Cardiac fibroblast (primary cell): ENCODE measurements at regions not wholly inside any gene's neighbourhood (a gene's known extent, or its start where the extent isn't known, plus 50 kb on each side); places are given as distances from the start of the nearest gene placed in this dataset.
"Not testable (repeated sequence)": the region's sequence is repeated elsewhere in the genome, so short reads cannot be mapped to it uniquely, and the experiment has no call there.

Source experiments
- DNase-seq, 2 donors: peaks; one replicate each; pipeline versions ENCODE4 v3.0.0 to v3.0.0-alpha.2; 2010; ENCODE audit warnings: low read depth in 2 of 2
- H3K4me3 ChIP-seq, 2 donors: replicated peaks in 1 of 2; 1 replicate in 1 of 2; 2 replicates in 1 of 2; pipeline ENCODE4 v1.5.1; 2011; ENCODE audit warnings: low read depth in 2 of 2, low read length in 2 of 2, mild to moderate bottlenecking in 2 of 2, moderate library complexity in 1 of 2
- TF ChIP-seq, protein P1 (sequence below): IDR thresholded peaks from one replicate; pipeline ENCODE4 v1.5.1; 2011; ENCODE audit warnings: low read depth, mild to moderate bottlenecking, low read length, inconsistent platforms

DNA sequence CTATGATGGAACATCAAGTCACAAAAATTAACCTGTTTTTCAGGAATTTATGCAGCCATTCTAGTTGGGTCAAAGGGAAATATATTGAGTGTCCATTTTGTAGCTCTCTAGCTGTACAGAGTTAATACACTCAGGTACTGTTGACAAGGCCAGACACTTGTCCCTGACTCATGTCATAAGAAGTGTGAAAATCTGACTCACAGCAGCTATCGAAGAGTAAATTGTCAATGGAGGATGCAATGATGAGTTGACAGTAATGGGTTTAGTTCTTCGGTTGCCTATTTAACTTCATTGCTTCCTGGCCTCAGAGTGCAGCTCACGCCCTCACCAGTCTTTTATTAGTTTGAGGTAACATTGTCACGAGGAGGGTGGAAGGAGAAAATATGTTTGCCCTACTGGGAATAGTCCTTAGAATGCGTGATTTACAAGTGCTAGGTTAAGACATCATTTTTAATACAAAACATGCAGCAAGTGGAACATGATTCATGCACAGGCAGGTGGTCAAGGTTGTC is 255.1 kb downstream of the XPNPEP1 start:
- no peak for DNase-seq
- TF ChIP-seq, protein P1, sequence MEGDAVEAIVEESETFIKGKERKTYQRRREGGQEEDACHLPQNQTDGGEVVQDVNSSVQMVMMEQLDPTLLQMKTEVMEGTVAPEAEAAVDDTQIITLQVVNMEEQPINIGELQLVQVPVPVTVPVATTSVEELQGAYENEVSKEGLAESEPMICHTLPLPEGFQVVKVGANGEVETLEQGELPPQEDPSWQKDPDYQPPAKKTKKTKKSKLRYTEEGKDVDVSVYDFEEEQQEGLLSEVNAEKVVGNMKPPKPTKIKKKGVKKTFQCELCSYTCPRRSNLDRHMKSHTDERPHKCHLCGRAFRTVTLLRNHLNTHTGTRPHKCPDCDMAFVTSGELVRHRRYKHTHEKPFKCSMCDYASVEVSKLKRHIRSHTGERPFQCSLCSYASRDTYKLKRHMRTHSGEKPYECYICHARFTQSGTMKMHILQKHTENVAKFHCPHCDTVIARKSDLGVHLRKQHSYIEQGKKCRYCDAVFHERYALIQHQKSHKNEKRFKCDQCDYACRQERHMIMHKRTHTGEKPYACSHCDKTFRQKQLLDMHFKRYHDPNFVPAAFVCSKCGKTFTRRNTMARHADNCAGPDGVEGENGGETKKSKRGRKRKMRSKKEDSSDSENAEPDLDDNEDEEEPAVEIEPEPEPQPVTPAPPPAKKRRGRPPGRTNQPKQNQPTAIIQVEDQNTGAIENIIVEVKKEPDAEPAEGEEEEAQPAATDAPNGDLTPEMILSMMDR: no peak
- no peak overlapping the region for H3K4me3 ChIP-seq

DNA sequence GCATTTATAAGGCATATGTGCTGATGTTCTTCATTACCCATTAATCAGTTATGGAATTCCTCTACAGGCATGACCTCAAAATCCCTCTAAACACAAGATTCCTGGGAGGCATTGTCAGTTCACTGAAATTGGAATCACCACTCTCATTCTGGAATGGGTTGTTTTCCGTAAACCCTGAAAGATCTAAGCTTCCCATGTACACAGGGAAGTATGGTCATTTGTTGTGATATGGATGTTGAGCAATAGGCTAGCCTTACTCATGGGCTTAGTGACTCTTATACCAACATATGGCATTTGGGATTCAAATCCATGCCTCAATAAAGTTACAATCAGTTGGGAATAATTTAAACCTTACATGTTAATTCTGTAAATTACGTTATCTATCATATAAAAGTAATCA is 258.0 kb downstream of the XPNPEP1 start:
- DNase-seq: no peak
- H3K4me3 ChIP-seq: no peak overlapping the region
- TF ChIP-seq, protein P1: no peak

DNA sequence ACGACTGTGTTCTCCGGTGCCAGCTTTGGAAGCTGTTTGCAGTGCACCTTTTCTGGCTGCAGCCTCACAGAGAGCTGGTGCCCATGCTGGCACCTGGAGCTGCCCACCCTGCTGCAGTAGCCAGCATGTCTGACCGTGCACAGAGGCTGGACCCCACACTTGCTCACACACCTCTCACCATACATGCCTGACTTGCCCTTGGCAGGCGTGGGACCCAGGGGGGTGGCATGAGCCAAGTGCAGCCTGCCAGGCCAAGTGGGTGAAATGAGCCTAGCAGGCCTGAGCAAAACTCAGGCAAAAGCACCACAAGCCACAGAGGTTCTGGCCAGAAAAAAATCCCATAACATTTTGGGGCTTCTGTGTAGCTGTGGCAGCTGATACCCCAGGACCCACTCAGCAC is 258.8 kb downstream of the XPNPEP1 start:
- no peak overlapping the region for H3K4me3 ChIP-seq
- DNase-seq: no peak
- TF ChIP-seq, protein P1: no peak

DNA sequence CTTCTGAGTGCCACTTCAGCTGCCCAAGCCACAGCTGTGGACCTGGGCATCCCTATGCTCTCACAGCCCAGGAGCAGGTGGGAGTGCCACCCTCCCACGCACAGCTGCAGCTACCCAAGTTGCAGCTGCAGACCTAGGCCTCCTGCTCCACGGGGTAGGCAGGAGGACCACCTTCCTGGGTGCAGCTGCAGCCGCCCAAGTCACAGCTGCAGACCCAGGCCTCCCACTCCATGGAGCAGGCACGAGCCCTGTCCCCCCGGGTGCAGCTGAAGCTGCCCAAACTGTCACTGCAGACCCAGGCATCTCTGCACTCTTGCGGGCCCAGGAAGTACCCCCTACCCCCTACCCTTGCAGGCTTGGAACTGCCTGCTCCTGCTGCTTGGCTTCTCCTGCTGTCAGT is 260.2 kb downstream of the XPNPEP1 start:
- DNase-seq: no peak
- H3K4me3 ChIP-seq: no peak overlapping the region

DNA sequence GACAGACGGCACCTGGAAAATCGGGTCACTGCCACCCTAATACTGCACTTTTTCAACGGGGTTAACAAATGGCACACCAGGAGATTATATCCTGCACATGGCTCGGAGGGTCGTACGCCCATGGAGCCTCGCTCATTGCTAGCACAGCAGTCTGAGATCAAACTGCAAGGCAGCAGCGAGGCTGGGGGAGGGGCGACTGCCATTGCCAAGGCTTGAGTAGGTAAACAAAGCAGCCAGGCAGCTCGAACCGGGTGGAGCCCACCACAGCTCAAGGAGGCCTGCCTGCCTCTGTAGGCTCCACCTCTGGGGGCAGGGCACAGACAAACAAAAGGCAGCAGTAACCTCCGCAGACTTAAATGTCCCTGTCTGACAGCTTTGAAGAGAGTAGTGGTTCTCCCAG is 270.7 kb downstream of the XPNPEP1 start:
- H3K4me3 ChIP-seq, DNase-seq: not testable (repeated sequence)

More for the DNA sequence above, 260.2 kb downstream of the XPNPEP1 start:
- TF ChIP-seq, protein P1: no peak

DNA sequence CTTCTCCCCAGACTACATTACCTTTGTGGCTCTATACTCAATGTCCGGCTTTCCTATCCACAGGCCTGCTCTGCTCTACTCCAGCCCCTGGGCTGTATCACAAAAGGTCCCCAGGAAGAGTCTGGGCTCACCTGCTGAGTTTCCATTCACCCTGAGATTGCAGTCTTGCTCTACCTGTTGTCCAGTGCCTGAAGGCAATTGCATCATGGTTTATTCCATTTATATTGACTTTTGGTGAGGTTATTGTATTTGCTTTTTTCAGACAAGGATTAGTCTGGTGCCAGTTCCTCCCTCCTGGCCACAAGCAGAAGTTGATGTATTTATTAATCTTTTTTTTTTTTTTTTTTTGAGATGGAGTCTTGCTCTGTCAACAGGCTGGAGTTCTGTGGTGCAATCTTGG is 273.1 kb downstream of the XPNPEP1 start:
- no peak for DNase-seq
- TF ChIP-seq, protein P1: no peak
- no peak overlapping the region for H3K4me3 ChIP-seq

DNA sequence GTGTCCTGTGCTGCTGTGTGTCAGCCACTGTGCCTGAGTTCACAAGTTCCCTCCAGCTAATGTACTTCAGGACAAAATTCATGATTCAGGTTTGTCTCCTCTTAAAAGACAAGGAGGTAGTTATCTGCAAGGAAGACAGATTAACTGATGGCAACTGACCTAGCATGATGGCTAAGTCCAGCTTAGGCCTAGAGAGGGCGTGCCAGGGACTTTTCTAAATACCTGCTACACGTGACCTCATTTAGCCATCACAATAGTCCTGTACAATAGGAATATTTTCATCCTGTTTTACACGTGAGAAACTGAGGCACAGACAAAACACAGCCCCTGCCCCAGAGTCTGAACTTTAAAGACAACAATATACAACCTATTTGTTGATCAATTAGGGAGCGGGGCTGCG is 275.7 kb downstream of the XPNPEP1 start:
- TF ChIP-seq, protein P1: no peak
- H3K4me3 ChIP-seq: no peak overlapping the region
- DNase-seq: no peak
